HFFc6 (cell line): ENCODE measurements at regions not wholly inside any gene's neighbourhood (a gene's known extent, or its start where the extent isn't known, plus 50 kb on each side); places are given as distances from the start of the nearest gene placed in this dataset.

Experiments
- DNase-seq: peaks from one replicate; pipeline ENCODE4 v3.0.0-alpha.2; 2018
- H3K27ac Mint-ChIP-seq: 2 replicates; pipeline ENCODE4 v1.8.0; 2020; ENCODE audit warnings: mild to moderate bottlenecking, mixed read lengths
- H3K27me3 Mint-ChIP-seq: 2 replicates; pipeline ENCODE4 v1.8.0; 2021; ENCODE audit warnings: mild to moderate bottlenecking, moderate library complexity, mixed read lengths; ENCODE audit not compliant: insufficient read depth
- H3K36me3 Mint-ChIP-seq: 2 replicates; pipeline ENCODE4 v1.8.0; 2021; ENCODE audit warnings: low read depth, mixed read lengths
- H3K4me1 Mint-ChIP-seq: 2 replicates; pipeline ENCODE4 v1.8.0; 2020; ENCODE audit warnings: low read depth, mixed read lengths
- H3K4me3 Mint-ChIP-seq: 2 replicates; pipeline ENCODE4 v1.8.0; 2020; ENCODE audit warnings: mild to moderate bottlenecking, moderate library complexity, mixed read lengths
- H3K9me3 Mint-ChIP-seq: 2 replicates; pipeline ENCODE4 v1.8.0; 2020; ENCODE audit warnings: mild to moderate bottlenecking, mixed read lengths
- CTCF ChIP-seq: fragments of 200-600 bp; sonication (generic); IDR thresholded peaks from 2 replicates; pipeline ENCODE4 v1.5.0; 2021; ENCODE audit warnings: antibody characterized with exemption, mild to moderate bottlenecking

GRCh38 chr21:43316156-43316845 is 110.6 kb downstream of the SIK1 start:
- no peak for DNase-seq
- H3K9me3 Mint-ChIP-seq = peaks cover 20% of the 10 kb centered on the region
- H3K36me3 Mint-ChIP-seq = peaks cover 5% of the 10 kb centered on the region
- H3K4me1 Mint-ChIP-seq = peaks cover 18% of the 10 kb centered on the region
- no peak for TF ChIP-seq CTCF
- H3K27me3 Mint-ChIP-seq = peaks cover 9% of the 10 kb centered on the region
- H3K27ac Mint-ChIP-seq = no peak overlapping the region
- no peak overlapping the region for H3K4me3 Mint-ChIP-seq

- no peak overlapping the region for H3K4me3 Mint-ChIP-seq
- peak; percentile 37 for TF ChIP-seq CTCF
- peaks cover 20% of the 10 kb centered on the region for H3K9me3 Mint-ChIP-seq
- H3K27me3 Mint-ChIP-seq = peaks cover 9% of the 10 kb centered on the region
- H3K36me3 Mint-ChIP-seq = peaks cover 5% of the 10 kb centered on the region
- H3K27ac Mint-ChIP-seq = no peak overlapping the region
- H3K4me1 Mint-ChIP-seq = peaks cover 18% of the 10 kb centered on the region
- DNase-seq = no peak
Observed at GRCh38 chr21:43315244-43316137, 111.4 kb downstream of the SIK1 start.

- H3K27me3 Mint-ChIP-seq = peaks cover 9% of the 10 kb centered on the region
- no peak overlapping the region for H3K27ac Mint-ChIP-seq
- TF ChIP-seq CTCF = no peak
- peaks cover 4% of the 10 kb centered on the region for H3K4me1 Mint-ChIP-seq
- H3K9me3 Mint-ChIP-seq = peaks cover 20% of the 10 kb centered on the region
- peaks cover 5% of the 10 kb centered on the region for H3K36me3 Mint-ChIP-seq
- no peak overlapping the region for H3K4me3 Mint-ChIP-seq
- DNase-seq = no peak
Observed at GRCh38 chr21:43313939-43314405, 113.0 kb downstream of the SIK1 start.

DNA sequence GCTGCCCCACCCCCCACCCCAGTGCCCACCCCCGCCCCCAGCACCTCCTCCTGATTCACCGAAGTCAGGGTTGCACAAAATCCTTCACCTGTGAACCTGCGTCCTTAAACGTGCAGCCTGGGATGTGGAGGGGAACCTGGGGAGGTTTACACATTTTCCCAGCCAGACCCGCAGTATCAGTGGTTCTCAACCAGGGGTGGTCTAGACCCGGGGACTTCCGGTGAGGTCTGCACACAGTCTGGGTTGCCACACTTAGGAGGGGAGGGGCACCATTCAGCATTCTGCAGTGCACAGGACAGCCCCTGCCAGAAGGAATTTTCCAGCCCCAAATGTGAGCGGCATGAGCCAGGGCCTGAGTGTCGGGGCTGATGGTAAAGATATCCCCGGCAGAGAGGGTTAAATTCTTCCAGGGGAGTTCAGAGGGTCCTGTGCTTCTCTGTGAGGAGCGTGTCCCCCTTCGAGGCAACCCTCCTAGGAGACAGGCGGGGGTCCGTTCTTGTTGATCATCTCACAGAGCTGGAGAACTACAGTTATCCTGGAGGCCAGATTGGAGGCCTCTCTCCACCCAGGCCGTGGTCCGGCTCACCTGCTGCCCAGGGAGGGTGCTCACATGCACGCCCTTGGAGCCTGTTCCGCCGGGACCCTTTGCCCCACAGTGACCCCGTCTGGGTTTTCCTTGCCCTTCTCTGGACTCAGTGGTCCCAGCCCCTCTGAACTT is 113.6 kb downstream of the SIK1 start:
- H3K4me1 Mint-ChIP-seq = no peaks in the 10 kb centered on the region
- no peak for TF ChIP-seq CTCF
- peaks cover 9% of the 10 kb centered on the region for H3K27me3 Mint-ChIP-seq
- DNase-seq = no peak
- no peak overlapping the region for H3K27ac Mint-ChIP-seq
- H3K4me3 Mint-ChIP-seq = no peak overlapping the region
- peaks cover 16% of the 10 kb centered on the region for H3K9me3 Mint-ChIP-seq
- peaks cover 5% of the 10 kb centered on the region for H3K36me3 Mint-ChIP-seq

- Mint-ChIP-seq H3K9me3 (peaks cover 10% of the 10 kb centered on the region), H3K27me3 (peaks cover 9% of the 10 kb centered on the region), H3K36me3 (peaks cover 5% of the 10 kb centered on the region), H3K4me1 (no peaks in the 10 kb centered on the region), H3K27ac (no peak overlapping the region), H3K4me3 (no peak overlapping the region)
- no peak for TF ChIP-seq CTCF
- DNase-seq = no peak
Observed at GRCh38 chr21:43312751-43313169, 114.2 kb downstream of the SIK1 start.
